ENCODE measurements at regions not wholly inside any gene's neighbourhood (a gene's known extent, or its start where the extent isn't known, plus 50 kb on each side); places are given as distances from the start of the nearest gene placed in this dataset.
A peak's percentile ranks its signal among the peaks of the same experiment; 100 is the strongest.

DNA sequence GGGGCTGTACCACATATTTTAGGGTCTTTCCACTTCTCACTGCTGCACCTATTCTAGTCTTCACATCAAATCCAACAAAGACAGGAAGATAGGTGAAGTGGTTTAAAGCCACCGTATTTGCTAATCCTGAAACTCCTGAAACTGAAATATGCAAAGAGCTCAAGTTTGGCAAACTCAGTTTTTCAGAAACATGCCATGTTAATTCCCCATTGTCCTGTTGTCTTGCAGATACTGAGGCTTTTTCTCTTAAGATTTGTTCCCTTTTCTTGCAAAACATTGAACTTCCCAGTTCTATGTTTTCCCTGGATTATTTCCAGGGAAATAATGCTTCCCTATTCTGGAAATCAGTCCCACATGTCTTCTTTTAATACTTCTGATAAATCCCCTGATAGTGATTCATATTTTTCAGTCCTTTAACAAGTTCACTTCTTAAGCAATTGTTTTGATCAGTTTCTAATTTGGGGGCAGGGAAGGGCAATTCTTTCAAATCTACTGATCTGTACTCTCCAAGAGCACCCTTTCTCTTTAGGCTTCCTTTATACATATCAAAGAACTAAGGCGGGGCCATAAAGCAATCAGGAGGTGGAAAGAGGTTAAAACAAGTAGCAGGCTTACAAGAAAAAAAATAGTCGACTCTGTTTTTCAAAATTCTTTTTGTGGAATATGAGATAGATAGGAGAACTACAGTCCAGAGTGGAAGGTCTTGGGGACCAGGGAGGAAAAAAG lies 648.5 kb downstream of the BNC2 start:
- H3K9ac ChIP-seq (ENCODE audit: low read length in 5 of 5): peak overlapping the region in 1 of 5 donors; percentile 26
- H3K4me1 ChIP-seq (ENCODE audit: control insufficient read depth in 5 of 5, insufficient read depth in 5 of 5, low read length in 5 of 5): peaks cover 4 to 24% (median 13%) of the 10 kb centered on the region in 5 donors
- no peaks in the 10 kb centered on the region for H3K9me3 ChIP-seq (ENCODE audit: control insufficient read depth in 5 of 5, low read length in 5 of 5)
- no peak overlapping the region for H3K27ac ChIP-seq (ENCODE audit: low read depth, low read length)
- no peaks in the 10 kb centered on the region for H3K36me3 ChIP-seq (ENCODE audit: control insufficient read depth in 5 of 5, insufficient read depth in 5 of 5, low read length in 5 of 5)
- peak overlapping the region in 1 of 5 donors; percentile 49 for H3K4me3 ChIP-seq (ENCODE audit: low read depth in 1 of 5, low read length in 5 of 5)
- H3K27me3 ChIP-seq (ENCODE audit: control insufficient read depth in 5 of 5, insufficient read depth in 4 of 5, low read length in 5 of 5): no peaks in the 10 kb centered on the region

- Histone ChIP-seq H3K27me3 (ENCODE audit: control insufficient read depth in 5 of 5, insufficient read depth in 4 of 5, low read length in 5 of 5) (no peaks in the 10 kb centered on the region), H3K4me1 (ENCODE audit: control insufficient read depth in 5 of 5, insufficient read depth in 5 of 5, low read length in 5 of 5) (peaks cover 4 to 21% (median 13%) of the 10 kb centered on the region in 5 donors)
Observed at GRCh38 chr9:16223074-16223871, 647.2 kb downstream of the BNC2 start.

GRCh38 chr9:16230731-16231130 lies 639.7 kb downstream of the BNC2 start:
- H3K27me3 ChIP-seq (ENCODE audit: control insufficient read depth in 5 of 5, insufficient read depth in 4 of 5, low read length in 5 of 5): no peaks in the 10 kb centered on the region
- H3K4me3 ChIP-seq (ENCODE audit: low read depth in 1 of 5, low read length in 5 of 5): no peak overlapping the region
- H3K4me1 ChIP-seq (ENCODE audit: control insufficient read depth in 5 of 5, insufficient read depth in 5 of 5, low read length in 5 of 5): peaks cover 0 to 4% (median 0%) of the 10 kb centered on the region in 5 donors
- H3K27ac ChIP-seq (ENCODE audit: low read depth, low read length): no peak overlapping the region
- peaks cover 0 to 17% (median 0%) of the 10 kb centered on the region in 5 donors for H3K9me3 ChIP-seq (ENCODE audit: control insufficient read depth in 5 of 5, low read length in 5 of 5)
- H3K36me3 ChIP-seq (ENCODE audit: control insufficient read depth in 5 of 5, insufficient read depth in 5 of 5, low read length in 5 of 5): no peaks in the 10 kb centered on the region
- no peak overlapping the region for H3K9ac ChIP-seq (ENCODE audit: low read length in 5 of 5)

More at GRCh38 chr9:16223074-16223871, 647.2 kb downstream of the BNC2 start:
- Histone ChIP-seq H3K36me3 (ENCODE audit: control insufficient read depth in 5 of 5, insufficient read depth in 5 of 5, low read length in 5 of 5) (no peaks in the 10 kb centered on the region), H3K9me3 (ENCODE audit: control insufficient read depth in 5 of 5, low read length in 5 of 5) (no peaks in the 10 kb centered on the region), H3K4me3 (ENCODE audit: low read depth in 1 of 5, low read length in 5 of 5) (no peak overlapping the region), H3K9ac (ENCODE audit: low read length in 5 of 5) (no peak overlapping the region), H3K27ac (ENCODE audit: low read depth, low read length) (no peak overlapping the region)

- Histone ChIP-seq H3K9ac (ENCODE audit: low read length in 5 of 5) (no peak overlapping the region), H3K27ac (ENCODE audit: low read depth, low read length) (peak overlapping the region; percentile 58), H3K4me1 (ENCODE audit: control insufficient read depth in 5 of 5, insufficient read depth in 5 of 5, low read length in 5 of 5) (peaks cover 2 to 15% (median 10%) of the 10 kb centered on the region in 5 donors), H3K27me3 (ENCODE audit: control insufficient read depth in 5 of 5, insufficient read depth in 4 of 5, low read length in 5 of 5) (no peaks in the 10 kb centered on the region), H3K36me3 (ENCODE audit: control insufficient read depth in 5 of 5, insufficient read depth in 5 of 5, low read length in 5 of 5) (no peaks in the 10 kb centered on the region), H3K9me3 (ENCODE audit: control insufficient read depth in 5 of 5, low read length in 5 of 5) (peaks cover 0 to 17% (median 0%) of the 10 kb centered on the region in 5 donors), H3K4me3 (ENCODE audit: low read depth in 1 of 5, low read length in 5 of 5) (no peak overlapping the region)
Observed at GRCh38 chr9:16236311-16236710, 634.2 kb downstream of the BNC2 start.

GRCh38 chr9:16236882-16237281 lies 633.6 kb downstream of the BNC2 start:
- Histone ChIP-seq H3K4me3 (ENCODE audit: low read depth in 1 of 5, low read length in 5 of 5) (no peak overlapping the region), H3K4me1 (ENCODE audit: control insufficient read depth in 5 of 5, insufficient read depth in 5 of 5, low read length in 5 of 5) (peaks cover 2 to 15% (median 12%) of the 10 kb centered on the region in 5 donors), H3K9ac (ENCODE audit: low read length in 5 of 5) (peak overlapping the region in 1 of 5 donors; percentile 23), H3K27ac (ENCODE audit: low read depth, low read length) (peak overlapping the region; percentile 58), H3K27me3 (ENCODE audit: control insufficient read depth in 5 of 5, insufficient read depth in 4 of 5, low read length in 5 of 5) (no peaks in the 10 kb centered on the region), H3K36me3 (ENCODE audit: control insufficient read depth in 5 of 5, insufficient read depth in 5 of 5, low read length in 5 of 5) (no peaks in the 10 kb centered on the region), H3K9me3 (ENCODE audit: control insufficient read depth in 5 of 5, low read length in 5 of 5) (peaks cover 0 to 17% (median 0%) of the 10 kb centered on the region in 5 donors)

- Histone ChIP-seq H3K27me3 (ENCODE audit: control insufficient read depth in 5 of 5, insufficient read depth in 4 of 5, low read length in 5 of 5) (no peaks in the 10 kb centered on the region), H3K9ac (ENCODE audit: low read length in 5 of 5) (no peak overlapping the region), H3K27ac (ENCODE audit: low read depth, low read length) (no peak overlapping the region), H3K36me3 (ENCODE audit: control insufficient read depth in 5 of 5, insufficient read depth in 5 of 5, low read length in 5 of 5) (no peaks in the 10 kb centered on the region), H3K9me3 (ENCODE audit: control insufficient read depth in 5 of 5, low read length in 5 of 5) (peaks cover 0 to 16% (median 0%) of the 10 kb centered on the region in 5 donors), H3K4me3 (ENCODE audit: low read depth in 1 of 5, low read length in 5 of 5) (no peak overlapping the region), H3K4me1 (ENCODE audit: control insufficient read depth in 5 of 5, insufficient read depth in 5 of 5, low read length in 5 of 5) (peaks cover 2 to 15% (median 12%) of the 10 kb centered on the region in 5 donors)
Observed at GRCh38 chr9:16238623-16239138, 631.8 kb downstream of the BNC2 start.

GRCh38 chr9:16241231-16241630 lies 629.2 kb downstream of the BNC2 start:
- Histone ChIP-seq H3K27ac (ENCODE audit: low read depth, low read length) (no peak overlapping the region), H3K9ac (ENCODE audit: low read length in 5 of 5) (no peak overlapping the region), H3K4me1 (ENCODE audit: control insufficient read depth in 5 of 5, insufficient read depth in 5 of 5, low read length in 5 of 5) (peaks cover 1 to 20% (median 11%) of the 10 kb centered on the region in 5 donors), H3K4me3 (ENCODE audit: low read depth in 1 of 5, low read length in 5 of 5) (no peak overlapping the region), H3K27me3 (ENCODE audit: control insufficient read depth in 5 of 5, insufficient read depth in 4 of 5, low read length in 5 of 5) (no peaks in the 10 kb centered on the region), H3K9me3 (ENCODE audit: control insufficient read depth in 5 of 5, low read length in 5 of 5) (no peaks in the 10 kb centered on the region), H3K36me3 (ENCODE audit: control insufficient read depth in 5 of 5, insufficient read depth in 5 of 5, low read length in 5 of 5) (no peaks in the 10 kb centered on the region)

- Histone ChIP-seq H3K4me1 (ENCODE audit: control insufficient read depth in 5 of 5, insufficient read depth in 5 of 5, low read length in 5 of 5) (peaks cover 0 to 18% (median 8%) of the 10 kb centered on the region in 5 donors), H3K36me3 (ENCODE audit: control insufficient read depth in 5 of 5, insufficient read depth in 5 of 5, low read length in 5 of 5) (no peaks in the 10 kb centered on the region), H3K27ac (ENCODE audit: low read depth, low read length) (no peak overlapping the region), H3K9me3 (ENCODE audit: control insufficient read depth in 5 of 5, low read length in 5 of 5) (no peaks in the 10 kb centered on the region), H3K27me3 (ENCODE audit: control insufficient read depth in 5 of 5, insufficient read depth in 4 of 5, low read length in 5 of 5) (no peaks in the 10 kb centered on the region), H3K9ac (ENCODE audit: low read length in 5 of 5) (no peak overlapping the region), H3K4me3 (ENCODE audit: low read depth in 1 of 5, low read length in 5 of 5) (no peak overlapping the region)
Observed at GRCh38 chr9:16243798-16244197, 626.7 kb downstream of the BNC2 start.

DNA sequence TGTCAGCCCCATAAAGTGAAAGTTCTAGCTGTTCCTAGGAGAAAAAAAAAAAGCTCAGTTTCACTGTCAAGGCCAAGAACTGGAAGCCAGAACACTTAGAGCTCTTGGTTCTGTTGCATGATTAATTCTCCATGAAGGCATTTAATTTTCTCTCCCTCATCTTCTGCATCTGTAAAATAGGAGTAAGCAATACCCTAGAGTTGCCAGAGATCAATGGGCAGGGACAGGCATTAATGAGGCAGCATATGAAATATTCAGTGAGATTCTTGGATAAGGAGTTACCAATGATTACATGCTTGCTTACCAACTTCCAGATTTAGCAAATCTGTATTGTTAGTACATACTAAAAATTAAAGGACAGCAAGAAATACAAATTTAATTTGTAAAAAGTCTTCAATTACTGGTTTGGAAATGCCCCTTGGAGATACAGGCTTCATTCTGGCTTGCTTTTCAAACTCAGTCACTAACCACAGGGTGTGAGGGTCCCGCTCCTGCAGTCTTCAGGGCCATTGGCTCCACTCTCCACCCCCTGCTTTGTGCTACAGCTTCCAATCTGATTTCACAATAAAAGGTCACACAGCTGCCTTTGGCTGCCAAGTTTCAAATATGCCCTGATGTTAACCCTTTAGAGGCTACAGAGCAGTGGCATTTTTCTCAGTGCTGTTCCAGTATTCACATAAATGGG lies 624.6 kb downstream of the BNC2 start:
- no peaks in the 10 kb centered on the region for H3K9me3 ChIP-seq (ENCODE audit: control insufficient read depth in 5 of 5, low read length in 5 of 5)
- no peak overlapping the region for H3K4me3 ChIP-seq (ENCODE audit: low read depth in 1 of 5, low read length in 5 of 5)
- H3K4me1 ChIP-seq (ENCODE audit: control insufficient read depth in 5 of 5, insufficient read depth in 5 of 5, low read length in 5 of 5): peaks cover 0 to 18% (median 8%) of the 10 kb centered on the region in 5 donors
- H3K27me3 ChIP-seq (ENCODE audit: control insufficient read depth in 5 of 5, insufficient read depth in 4 of 5, low read length in 5 of 5): no peaks in the 10 kb centered on the region
- H3K27ac ChIP-seq (ENCODE audit: low read depth, low read length): no peak overlapping the region
- H3K9ac ChIP-seq (ENCODE audit: low read length in 5 of 5): no peak overlapping the region
- H3K36me3 ChIP-seq (ENCODE audit: control insufficient read depth in 5 of 5, insufficient read depth in 5 of 5, low read length in 5 of 5): no peaks in the 10 kb centered on the region
